SK-N-SH (cell line): ENCODE measurements at regions not wholly inside any gene's neighbourhood (a gene's known extent, or its start where the extent isn't known, plus 50 kb on each side); places are given as distances from the start of the nearest gene placed in this dataset.

ENCODE experiments used
- CTCF ChIA-PET: fragments of 300-600, 350-600 bp; formaldehyde crosslinking; extraction: SDS; loops from one replicate; lab custom pipeline; 2021; lab: Yijun Ruan, JAX
- POLR2A ChIA-PET: fragments of 350-600 bp; sonication (Branson Sonifier 250); formaldehyde crosslinking; extraction: SDS; loops from one replicate; lab custom pipeline; 2020; ENCODE audit warnings: antibody characterized with exemption, inconsistent platforms; lab: Yijun Ruan, JAX
- DNase-seq: peaks from one replicate; pipeline ENCODE4 v3.0.0; 2012
- H2AFZ ChIP-seq: fragments of 200-600 bp; sonication (generic); 2 replicates; pipeline ENCODE4 v1.8.1; 2016; ENCODE audit warnings: antibody characterized with exemption, mild to moderate bottlenecking, low read depth
- H3F3A ChIP-seq: fragments of 200-600 bp; sonication (generic); replicated peaks from 2 replicates; pipeline ENCODE3; 2016; ENCODE audit warnings: antibody characterized with exemption, mild to moderate bottlenecking; ENCODE audit not compliant: insufficient read depth
- H3K27ac ChIP-seq, 2 experiments: fragments of 200-500 bp in 1 of 2; fragments of 200-600 bp in 1 of 2; sonication (Bioruptor generic) in 1 of 2; sonication (generic), shearing (Covaris generic) in 1 of 2; 2 replicates each; pipeline versions ENCODE4 v1.5.1 to v1.6.1; 2014 to 2016; ENCODE audit warnings: low read depth in 2 of 2, inconsistent platforms in 1 of 2, low read length in 1 of 2, mild to moderate bottlenecking in 1 of 2, mixed read lengths in 1 of 2
- H3K27me3 ChIP-seq: fragments of 200-600 bp; sonication (generic), shearing (Covaris generic); 2 replicates; pipeline ENCODE4 v1.6.1; 2016; ENCODE audit warnings: mixed run types; ENCODE audit not compliant: insufficient read depth
- H3K36me3 ChIP-seq, 2 experiments: fragments of 200-500 bp in 1 of 2; fragments of 200-600 bp in 1 of 2; sonication (Bioruptor generic) in 1 of 2; sonication (generic) in 1 of 2; replicated peaks in 1 of 2; 2 replicates each; pipeline versions ENCODE3 to v1.5.1; 2014 to 2016; ENCODE audit warnings: low read length in 1 of 2, mild to moderate bottlenecking in 1 of 2; ENCODE audit not compliant: insufficient read depth in 2 of 2, control insufficient read depth in 1 of 2
- H3K4me1 ChIP-seq, 2 experiments: fragments of 200-500 bp in 1 of 2; fragments of 200-600 bp in 1 of 2; sonication (Bioruptor generic) in 1 of 2; sonication (generic), shearing (Covaris generic) in 1 of 2; 2 replicates each; pipeline versions ENCODE4 v1.5.1 to v1.6.1; 2014 to 2016; ENCODE audit warnings: low read depth in 1 of 2, low read length in 1 of 2, mixed run types in 1 of 2; ENCODE audit not compliant: insufficient read depth in 2 of 2, control insufficient read depth in 1 of 2
- H3K4me2 ChIP-seq: fragments of 200-600 bp; sonication (generic), shearing (Covaris generic); 2 replicates; pipeline ENCODE4 v1.6.1; 2017; ENCODE audit warnings: mixed run types
- H3K4me3 ChIP-seq, 2 experiments: fragments of 200-500 bp in 1 of 2; fragments of 200-600 bp in 1 of 2; sonication (Bioruptor generic) in 1 of 2; sonication (generic), shearing (Covaris generic) in 1 of 2; 2 replicates each; pipeline versions ENCODE4 v1.5.1 to v1.8.1; 2014 to 2016; ENCODE audit warnings: low read depth in 2 of 2, inconsistent platforms in 1 of 2, low read length in 1 of 2, mild to moderate bottlenecking in 1 of 2, mixed read lengths in 1 of 2, moderate library complexity in 1 of 2
- H3K79me2 ChIP-seq: fragments of 200-600 bp; sonication (generic); 2 replicates; pipeline ENCODE4 v1.8.1; 2017; ENCODE audit warnings: mild to moderate bottlenecking; ENCODE audit not compliant: insufficient read depth
- H3K9ac ChIP-seq: fragments of 200-600 bp; sonication (generic); 2 replicates; pipeline ENCODE4 v1.6.1; 2017; ENCODE audit warnings: mixed run types
- H3K9me2 ChIP-seq: fragments of 200-600 bp; sonication (generic); 2 replicates; pipeline ENCODE4 v1.6.1; 2017; ENCODE audit warnings: mixed run types
- H3K9me3 ChIP-seq: fragments of 200-600 bp; sonication (generic); 2 replicates; pipeline ENCODE4 v1.6.1; 2017; ENCODE audit warnings: mixed run types, mild to moderate bottlenecking, moderate library complexity
- H4K20me1 ChIP-seq: fragments of 200-600 bp; sonication (generic); 2 replicates; pipeline ENCODE4 v1.6.1; 2017; ENCODE audit warnings: mild to moderate bottlenecking, mixed run types; ENCODE audit not compliant: insufficient read depth
- FOSL2 ChIP-seq: IDR thresholded peaks from 2 replicates; pipeline ENCODE4 v1.4.0; 2012; ENCODE audit warnings: low read depth, mild to moderate bottlenecking, moderate library complexity, borderline replicate concordance
- MEF2A ChIP-seq: IDR thresholded peaks from 2 replicates; pipeline ENCODE4 v1.4.0; 2012; ENCODE audit warnings: low read depth, borderline replicate concordance
- NFIC ChIP-seq: IDR thresholded peaks from 2 replicates; pipeline ENCODE4 v1.4.0; 2012; ENCODE audit warnings: borderline replicate concordance
- RFX5 ChIP-seq: IDR thresholded peaks from 2 replicates; pipeline ENCODE4 v1.6.1; 2012; ENCODE audit warnings: mild to moderate bottlenecking, improper control_type of control experiment, low read length
- RXRA ChIP-seq: IDR thresholded peaks from 2 replicates; pipeline ENCODE4 v1.4.0; 2012; ENCODE audit warnings: low read depth, mild to moderate bottlenecking, borderline replicate concordance
- SMC3 ChIP-seq: IDR thresholded peaks from 2 replicates; pipeline ENCODE4 v1.6.1; 2012; ENCODE audit warnings: low read depth, low read length, improper control_type of control experiment
- TCF12 ChIP-seq: IDR thresholded peaks from 2 replicates; pipeline ENCODE4 v1.4.0; 2012
- WGBS: methylation state at CpG from one replicate; pipeline ENCODE4 v1.1.6; 2017; ENCODE audit warnings: low lambda C conversion rate; 5-methylcytosine and 5-hydroxymethylcytosine counted together
- TF ChIP-seq, protein P1 (sequence below): IDR thresholded peaks from 2 replicates; pipeline ENCODE4 v1.6.1; 2012; ENCODE audit warnings: mild to moderate bottlenecking, low read depth, low read length, moderate library complexity
- TF ChIP-seq, protein P2 (sequence below): IDR thresholded peaks from 2 replicates; pipeline ENCODE4 v1.4.0; 2012; ENCODE audit warnings: low read depth, borderline replicate concordance
- TF ChIP-seq, protein P3 (sequence below): IDR thresholded peaks from 2 replicates; pipeline ENCODE4 v1.4.0; 2012; ENCODE audit warnings: low read depth, borderline replicate concordance

DNA sequence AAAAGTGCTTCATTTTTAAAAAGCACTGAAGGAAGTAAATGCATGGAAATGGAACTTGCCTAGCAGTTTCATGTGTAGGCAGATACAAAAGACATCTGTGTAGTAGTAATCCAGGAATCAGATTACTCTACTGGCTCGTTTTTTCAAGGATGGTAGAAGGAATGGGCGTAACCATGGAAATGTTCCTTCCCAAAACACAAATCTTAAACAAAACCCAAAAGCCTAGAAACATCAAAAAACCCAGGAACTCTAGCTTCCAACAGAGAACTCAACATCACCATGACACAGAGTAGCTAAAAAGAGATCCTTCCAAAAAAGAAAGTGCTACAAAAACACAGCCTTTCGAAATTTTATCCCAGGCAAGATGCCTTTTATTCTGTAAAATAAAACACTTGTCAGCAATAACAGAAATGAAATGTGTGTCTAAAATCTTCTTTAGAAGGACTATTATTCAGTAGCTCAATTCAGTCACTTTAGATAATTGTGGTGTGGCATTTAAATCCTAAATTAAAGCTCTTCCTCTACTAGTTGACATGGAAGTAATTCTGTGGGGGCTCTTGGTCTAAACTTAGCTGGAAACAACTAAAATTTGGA, 81.7 kb downstream of the FAM217A start:
- CTCF ChIA-PET: interaction anchor here (0.8 to 5.3 kb wide), 9 partner anchors 124 to 717 kb away, joined by 3 to 21 read pairs (median 4); partner anchors contain the start of gene FAM50B
- H3K9ac ChIP-seq: no peak overlapping the region
- no peak overlapping the region for H3K4me3 ChIP-seq
- no peak for DNase-seq
- H3F3A ChIP-seq: no peaks in the 10 kb centered on the region
- H3K4me2 ChIP-seq: no peak overlapping the region
- H3K79me2 ChIP-seq: peaks cover 10% of the 10 kb centered on the region; the same call in 1 of the 2 replicates
- peak overlapping the region in 1 of 2 experiments; percentile 46; a peak in 1 of 4 replicates for H3K27ac ChIP-seq
- H3K4me1 ChIP-seq: peaks cover 0 to 7% of the 10 kb centered on the region in 2 experiments; a peak in 1 of 4 replicates
- H3K36me3 ChIP-seq: no peaks in the 10 kb centered on the region
- POLR2A ChIA-PET: interaction anchor here (1.3 kb wide), 1 partner anchor 24 kb away, joined by 5 read pairs; no protein-coding TSS in a partner anchor
- no peak overlapping the region for H2AFZ ChIP-seq
- no peaks in the 10 kb centered on the region for H3K9me2 ChIP-seq
- H3K9me3 ChIP-seq: no peaks in the 10 kb centered on the region
- TF ChIP-seq, protein P1, sequence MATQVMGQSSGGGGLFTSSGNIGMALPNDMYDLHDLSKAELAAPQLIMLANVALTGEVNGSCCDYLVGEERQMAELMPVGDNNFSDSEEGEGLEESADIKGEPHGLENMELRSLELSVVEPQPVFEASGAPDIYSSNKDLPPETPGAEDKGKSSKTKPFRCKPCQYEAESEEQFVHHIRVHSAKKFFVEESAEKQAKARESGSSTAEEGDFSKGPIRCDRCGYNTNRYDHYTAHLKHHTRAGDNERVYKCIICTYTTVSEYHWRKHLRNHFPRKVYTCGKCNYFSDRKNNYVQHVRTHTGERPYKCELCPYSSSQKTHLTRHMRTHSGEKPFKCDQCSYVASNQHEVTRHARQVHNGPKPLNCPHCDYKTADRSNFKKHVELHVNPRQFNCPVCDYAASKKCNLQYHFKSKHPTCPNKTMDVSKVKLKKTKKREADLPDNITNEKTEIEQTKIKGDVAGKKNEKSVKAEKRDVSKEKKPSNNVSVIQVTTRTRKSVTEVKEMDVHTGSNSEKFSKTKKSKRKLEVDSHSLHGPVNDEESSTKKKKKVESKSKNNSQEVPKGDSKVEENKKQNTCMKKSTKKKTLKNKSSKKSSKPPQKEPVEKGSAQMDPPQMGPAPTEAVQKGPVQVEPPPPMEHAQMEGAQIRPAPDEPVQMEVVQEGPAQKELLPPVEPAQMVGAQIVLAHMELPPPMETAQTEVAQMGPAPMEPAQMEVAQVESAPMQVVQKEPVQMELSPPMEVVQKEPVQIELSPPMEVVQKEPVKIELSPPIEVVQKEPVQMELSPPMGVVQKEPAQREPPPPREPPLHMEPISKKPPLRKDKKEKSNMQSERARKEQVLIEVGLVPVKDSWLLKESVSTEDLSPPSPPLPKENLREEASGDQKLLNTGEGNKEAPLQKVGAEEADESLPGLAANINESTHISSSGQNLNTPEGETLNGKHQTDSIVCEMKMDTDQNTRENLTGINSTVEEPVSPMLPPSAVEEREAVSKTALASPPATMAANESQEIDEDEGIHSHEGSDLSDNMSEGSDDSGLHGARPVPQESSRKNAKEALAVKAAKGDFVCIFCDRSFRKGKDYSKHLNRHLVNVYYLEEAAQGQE: no peak
- TF ChIP-seq, protein P2, sequence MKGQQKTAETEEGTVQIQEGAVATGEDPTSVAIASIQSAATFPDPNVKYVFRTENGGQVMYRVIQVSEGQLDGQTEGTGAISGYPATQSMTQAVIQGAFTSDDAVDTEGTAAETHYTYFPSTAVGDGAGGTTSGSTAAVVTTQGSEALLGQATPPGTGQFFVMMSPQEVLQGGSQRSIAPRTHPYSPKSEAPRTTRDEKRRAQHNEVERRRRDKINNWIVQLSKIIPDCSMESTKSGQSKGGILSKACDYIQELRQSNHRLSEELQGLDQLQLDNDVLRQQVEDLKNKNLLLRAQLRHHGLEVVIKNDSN: no peak
- no peak for TF ChIP-seq MEF2A
- no peak for TF ChIP-seq TCF12
- TF ChIP-seq, protein P3, sequence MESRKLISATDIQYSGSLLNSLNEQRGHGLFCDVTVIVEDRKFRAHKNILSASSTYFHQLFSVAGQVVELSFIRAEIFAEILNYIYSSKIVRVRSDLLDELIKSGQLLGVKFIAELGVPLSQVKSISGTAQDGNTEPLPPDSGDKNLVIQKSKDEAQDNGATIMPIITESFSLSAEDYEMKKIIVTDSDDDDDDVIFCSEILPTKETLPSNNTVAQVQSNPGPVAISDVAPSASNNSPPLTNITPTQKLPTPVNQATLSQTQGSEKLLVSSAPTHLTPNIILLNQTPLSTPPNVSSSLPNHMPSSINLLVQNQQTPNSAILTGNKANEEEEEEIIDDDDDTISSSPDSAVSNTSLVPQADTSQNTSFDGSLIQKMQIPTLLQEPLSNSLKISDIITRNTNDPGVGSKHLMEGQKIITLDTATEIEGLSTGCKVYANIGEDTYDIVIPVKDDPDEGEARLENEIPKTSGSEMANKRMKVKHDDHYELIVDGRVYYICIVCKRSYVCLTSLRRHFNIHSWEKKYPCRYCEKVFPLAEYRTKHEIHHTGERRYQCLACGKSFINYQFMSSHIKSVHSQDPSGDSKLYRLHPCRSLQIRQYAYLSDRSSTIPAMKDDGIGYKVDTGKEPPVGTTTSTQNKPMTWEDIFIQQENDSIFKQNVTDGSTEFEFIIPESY: no peak
- TF ChIP-seq SMC3: no peak
- no peak for TF ChIP-seq FOSL2
- TF ChIP-seq NFIC: no peak
- TF ChIP-seq RFX5: no peak
- TF ChIP-seq RXRA: no peak
- no peaks in the 10 kb centered on the region for H3K27me3 ChIP-seq
- H4K20me1 ChIP-seq: no peaks in the 10 kb centered on the region
- 74% methylated on average over 3 of the region's 3 CpGs for WGBS
